GM18519 (cell line): ENCODE measurements at regions not wholly inside any gene's neighbourhood (a gene's known extent, or its start where the extent isn't known, plus 50 kb on each side); places are given as distances from the start of the nearest gene placed in this dataset.

Source experiments
- ATAC-seq: cut with Tn5 transposase; IDR thresholded peaks from one replicate; pipeline ENCODE4 v1.9.1; 2021; ENCODE audit warnings: mild to moderate bottlenecking, moderate library complexity; ENCODE audit not compliant: unreplicated experiment, low FRiP score

DNA sequence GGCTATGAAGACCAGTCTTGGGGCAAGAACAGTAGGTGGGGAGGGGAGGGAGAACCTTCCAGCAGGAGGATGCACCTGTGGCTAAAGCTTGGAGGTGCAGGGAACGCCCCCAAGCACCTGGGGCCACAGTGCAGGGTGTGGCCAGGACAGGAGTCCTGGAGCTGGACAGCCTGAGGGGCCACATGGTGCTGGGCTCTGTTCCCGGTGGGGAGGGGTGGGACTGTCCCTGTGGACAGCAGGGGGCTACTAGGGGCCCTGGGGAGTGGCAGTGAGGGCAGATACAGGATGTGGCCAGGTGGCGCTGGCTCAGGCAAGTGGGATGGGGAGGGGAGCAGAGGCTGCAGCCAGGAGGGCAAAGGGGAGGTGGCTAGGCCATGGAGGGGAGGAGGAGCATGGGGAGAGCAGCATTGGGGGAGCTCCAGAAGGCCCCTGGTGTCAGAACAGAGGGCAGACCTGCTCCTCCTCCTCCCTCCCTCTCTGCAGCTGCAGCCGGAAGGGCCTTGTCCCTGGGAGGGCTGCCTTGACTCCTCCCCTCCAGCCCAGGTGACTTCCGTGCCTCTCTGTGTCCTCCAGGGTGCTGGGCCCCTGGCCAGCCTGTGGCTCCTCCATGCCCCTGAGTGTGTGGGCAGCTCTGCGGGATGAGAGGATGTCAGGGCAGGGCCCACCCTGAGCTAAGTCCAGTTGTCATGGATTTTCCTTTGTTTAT, 68.4 kb upstream of the DLK1 start:
- ATAC-seq = no peak

DNA sequence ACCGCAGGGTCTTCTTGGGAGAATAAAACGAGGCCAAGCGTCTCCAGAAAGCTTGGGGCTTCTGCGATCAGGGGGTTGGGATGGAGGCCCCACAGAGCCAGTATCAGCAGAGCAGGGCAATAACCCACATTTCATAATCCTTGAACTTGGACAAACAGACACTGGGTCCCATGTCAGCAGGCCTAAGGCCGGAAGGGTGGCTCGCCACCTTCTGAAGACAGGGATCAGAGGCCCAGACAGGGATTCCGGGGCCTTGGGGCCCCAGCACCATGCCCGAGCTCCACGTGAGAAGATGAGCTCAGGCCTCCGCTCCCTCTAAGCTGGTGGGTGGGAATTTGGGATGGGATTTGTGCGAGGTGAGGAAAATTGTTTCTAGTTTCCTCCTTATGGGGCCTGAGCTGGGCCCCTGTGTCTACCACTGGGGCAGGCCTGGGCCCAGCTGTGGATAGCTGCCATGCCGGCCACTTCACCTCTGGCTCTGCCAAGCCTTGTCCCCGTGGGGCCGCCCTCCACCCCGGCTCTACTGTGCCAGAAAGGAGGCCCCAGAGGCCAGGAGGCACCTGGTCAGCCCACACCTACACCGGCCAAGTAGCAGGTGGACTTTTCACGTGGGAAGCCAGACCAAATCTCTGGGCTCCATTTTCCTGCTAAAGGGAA, 67.2 kb upstream of the DLK1 start:
- no peak for ATAC-seq

DNA sequence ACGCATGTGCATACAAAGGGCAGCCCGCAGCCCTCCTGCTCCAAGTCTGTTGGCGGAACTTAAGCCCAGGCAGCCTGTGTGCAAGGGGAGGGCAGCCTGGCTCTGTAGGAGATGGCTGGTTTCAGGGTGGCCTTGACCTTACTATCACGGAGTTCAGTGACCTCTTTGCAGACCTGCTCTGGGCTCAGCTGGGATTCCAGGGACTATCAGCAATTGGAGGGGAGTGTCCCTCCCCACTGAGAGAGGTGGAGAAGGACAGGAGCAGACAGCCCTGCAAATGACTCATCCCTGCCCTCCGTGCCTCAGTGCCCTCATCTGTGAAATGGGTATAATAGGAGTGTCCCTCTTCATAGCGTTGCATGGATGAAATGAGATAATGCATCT, 66.2 kb upstream of the DLK1 start:
- ATAC-seq = no peak

DNA sequence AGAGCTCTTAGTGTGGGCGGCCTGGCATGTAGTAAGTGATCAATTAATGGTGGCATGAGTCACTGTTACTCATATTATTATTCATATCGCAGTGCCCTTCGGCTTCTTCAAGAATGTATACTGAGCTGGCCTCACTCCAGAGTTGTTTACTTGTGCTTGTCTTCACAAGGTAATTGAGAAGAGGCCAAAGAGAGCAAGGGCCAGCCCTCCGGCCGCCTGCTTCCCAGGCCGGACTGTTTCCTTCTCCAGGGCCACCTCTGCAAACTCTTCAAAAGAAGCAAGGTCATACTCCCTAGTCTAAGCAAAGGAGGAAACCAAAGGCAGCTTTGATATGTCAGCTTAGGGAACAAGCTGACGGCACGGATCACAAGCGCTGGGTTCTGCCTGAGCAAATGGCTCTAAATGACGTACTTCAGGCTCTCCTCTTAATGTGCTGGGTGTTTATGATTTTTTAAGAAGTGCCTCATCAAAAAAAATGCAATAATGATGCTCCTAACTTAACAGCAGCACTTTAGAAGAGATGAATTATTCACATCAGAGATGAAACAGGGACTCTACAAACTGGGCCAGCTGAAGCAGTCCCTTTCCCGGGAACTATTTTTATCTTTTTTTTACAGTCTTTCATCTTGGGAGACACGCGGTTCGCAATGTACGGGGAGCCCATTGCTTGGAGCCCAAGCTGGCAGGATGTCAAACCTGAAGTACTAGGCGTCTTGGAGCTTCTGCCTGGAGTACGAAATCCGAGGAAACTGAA, 65.6 kb upstream of the DLK1 start:
- no peak for ATAC-seq

DNA sequence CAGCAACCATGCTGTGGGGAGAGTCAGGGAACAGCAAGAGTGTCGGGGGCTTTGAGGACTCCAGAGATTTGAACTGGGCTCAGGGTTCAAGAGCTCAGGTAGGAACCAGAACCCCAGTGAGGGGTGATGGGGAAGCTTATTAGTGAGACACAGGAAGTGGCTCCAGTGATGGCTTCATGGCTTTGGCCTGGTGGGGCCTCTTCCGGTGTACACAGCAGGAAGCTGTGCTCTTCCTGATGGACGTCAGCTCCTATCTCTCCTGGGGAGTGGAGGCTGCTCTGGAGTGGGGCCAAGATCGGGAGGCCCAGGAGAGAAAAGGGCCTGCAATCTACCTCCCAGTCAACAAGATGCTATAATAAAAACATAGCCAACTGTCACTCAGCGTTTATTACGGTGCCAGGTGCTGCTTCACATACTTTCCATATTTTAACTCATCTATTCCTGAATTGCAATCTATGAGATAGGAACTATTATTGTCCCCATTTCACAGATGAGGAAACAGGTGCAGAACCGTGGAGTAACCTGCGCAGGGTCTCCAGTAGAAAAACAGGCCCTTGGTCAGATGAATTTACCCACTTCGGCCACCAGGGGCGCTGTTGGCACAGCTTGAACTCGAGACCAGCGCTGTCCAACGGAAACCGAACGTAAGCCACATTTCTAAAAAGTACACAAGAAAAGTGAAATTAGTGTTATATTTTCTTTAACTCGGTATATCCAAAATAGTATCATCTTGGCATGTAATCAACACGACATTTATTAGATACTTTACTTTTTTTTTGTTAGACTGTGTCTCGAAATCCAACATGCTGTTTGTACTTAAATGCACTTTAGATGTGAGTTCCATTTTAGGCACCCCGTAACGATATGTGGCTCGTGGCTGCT, 63.6 kb upstream of the DLK1 start:
- ATAC-seq = no peak

DNA sequence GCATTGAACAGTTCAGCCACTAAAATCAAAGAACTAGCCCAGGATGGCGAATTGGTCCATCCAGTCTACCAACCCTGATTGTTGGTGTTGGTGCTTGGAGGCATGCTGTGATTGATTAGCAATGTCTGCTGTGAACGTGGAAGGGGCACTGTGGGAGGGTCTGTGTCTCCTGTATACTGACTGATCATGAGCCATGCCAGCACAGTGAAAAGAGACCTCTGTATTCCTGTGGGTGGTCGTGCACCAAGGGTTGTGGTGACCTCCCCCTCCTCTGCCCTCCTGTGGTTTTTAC, 63.0 kb upstream of the DLK1 start:
- ATAC-seq = no peak

DNA sequence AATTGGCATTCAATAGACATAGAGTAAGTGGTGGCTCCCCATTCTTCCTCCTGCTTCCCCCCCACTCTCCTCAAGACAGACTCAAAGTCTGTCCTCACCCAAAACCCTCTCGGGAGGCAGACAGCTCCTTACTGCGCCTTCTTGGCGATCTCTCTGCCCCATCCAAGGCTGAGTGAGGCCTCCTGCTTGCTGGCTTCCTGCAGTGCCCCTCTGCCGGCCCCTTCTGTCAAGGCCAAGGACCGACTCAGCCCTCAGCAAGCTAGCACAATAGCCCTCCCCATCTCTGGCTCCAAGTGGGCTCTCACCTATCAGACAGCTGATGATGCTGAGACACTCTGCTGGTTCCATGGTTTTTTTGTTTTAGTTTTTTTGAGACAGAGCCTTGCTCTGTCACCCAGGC, 62.5 kb upstream of the DLK1 start:
- ATAC-seq = no peak

DNA sequence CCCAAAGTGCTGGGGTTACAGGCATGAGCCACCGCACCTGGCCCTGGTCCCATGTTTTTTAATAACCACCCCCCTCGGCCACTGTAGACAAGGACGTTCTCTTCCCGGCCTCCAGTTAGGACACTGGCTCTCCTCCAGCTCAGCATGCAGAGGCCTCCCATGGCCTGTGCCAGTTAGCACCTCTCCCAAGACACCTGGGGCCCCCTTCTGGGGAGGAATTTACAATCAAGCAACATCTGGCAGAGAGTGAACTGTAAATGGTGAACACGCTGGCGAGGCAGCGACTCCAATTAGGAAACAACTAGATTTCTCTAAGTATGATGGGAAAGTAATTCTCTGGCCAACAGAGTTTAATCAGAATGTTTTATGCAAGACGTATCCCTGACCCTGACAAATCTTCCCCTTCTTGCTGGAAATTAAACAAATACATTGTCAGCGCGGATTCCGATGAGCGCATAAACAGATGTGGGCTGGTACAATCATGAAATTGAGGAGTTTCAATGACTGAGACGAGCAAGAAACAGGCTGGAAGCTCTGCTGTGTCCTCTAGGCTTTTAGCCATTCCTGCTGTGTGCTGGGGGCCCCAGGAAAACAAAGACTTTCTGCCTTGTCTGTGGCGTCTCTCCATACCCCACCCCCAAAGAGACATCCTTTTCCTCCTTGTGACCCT, 61.7 kb upstream of the DLK1 start:
- no peak for ATAC-seq

DNA sequence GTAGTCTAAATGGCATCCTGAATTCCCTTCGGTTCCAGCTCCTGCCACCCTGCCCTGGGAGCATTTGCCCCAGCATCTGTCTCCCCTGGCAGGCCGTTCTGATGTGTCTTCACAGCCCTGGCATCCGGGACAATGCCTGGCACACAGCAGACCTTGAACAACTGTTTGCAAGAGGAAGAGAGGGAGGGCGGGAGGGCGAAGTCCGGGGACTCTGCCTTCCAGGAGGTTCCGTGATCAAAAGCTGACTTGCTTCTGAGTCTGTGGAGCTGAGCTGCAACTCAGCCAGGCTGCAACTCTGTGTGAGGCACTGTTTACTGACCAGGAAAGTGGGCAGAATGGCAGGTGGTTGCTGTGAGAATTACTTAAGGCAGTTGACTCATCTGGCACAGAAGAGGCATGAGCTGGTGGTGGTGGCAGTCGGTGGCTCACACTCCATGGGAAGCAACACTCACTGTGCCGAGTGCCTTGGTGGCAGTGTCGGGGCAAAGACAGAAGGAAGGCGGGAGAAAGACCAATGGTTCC, 61.1 kb upstream of the DLK1 start:
- ATAC-seq = no peak

DNA sequence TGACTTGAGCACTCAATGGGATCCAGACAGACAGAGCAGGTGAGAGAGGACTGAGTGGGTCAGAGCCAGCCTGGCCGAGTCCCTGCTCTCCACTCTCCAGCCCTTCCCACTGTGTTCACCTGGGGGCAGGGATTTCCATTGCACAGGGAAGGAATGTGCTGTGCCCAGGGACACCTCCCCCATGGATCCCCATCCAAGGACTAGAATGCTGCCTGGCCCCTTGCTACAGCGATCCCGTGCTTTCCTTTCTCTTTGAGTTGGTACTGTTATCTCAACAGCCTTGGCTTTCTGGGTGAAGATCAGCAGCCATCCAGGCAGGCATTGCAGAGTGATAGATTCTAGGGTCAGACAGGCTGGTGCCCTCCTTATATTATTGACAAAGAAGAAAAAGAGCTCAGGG, 60.3 kb upstream of the DLK1 start:
- no peak for ATAC-seq

DNA sequence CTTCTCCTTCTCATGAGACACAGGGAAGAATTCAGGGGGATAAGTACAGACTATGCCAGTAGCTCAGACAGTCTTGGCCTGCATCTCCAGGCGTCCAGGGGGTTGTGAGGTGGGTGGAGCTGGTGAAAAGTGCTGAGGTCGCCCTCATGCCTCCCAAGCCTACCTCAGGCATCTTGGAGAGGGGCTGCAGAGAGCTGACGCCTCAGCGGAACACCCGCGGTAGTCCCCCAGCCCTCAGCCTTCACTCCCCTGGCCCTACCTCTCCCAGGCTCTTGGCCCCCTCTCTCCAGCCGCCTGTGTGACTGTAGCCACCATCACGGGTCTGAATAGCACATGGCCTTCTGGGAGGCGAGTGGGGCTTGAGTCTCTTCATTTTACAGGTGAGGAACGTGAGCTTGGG, 59.8 kb upstream of the DLK1 start:
- ATAC-seq = no peak

DNA sequence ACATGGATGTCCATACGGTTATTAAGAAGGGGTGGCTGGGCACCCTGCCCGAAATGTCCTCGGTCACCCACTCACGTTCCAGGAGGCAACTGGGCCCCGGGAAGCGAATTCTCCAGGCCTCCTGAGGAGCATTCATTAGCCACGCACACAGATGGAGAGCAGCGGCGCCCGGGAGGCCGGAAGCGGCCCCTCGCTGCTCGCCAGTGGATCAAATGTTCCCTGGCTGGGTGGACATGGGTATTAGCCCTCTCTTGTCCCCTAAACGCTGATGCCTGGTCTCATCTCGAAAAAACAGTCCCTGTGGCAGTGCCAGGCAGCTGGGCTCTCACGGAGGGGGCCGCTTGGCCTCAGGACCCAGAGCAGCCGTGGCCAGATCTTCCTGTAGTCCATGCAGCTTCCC, 59.0 kb upstream of the DLK1 start:
- ATAC-seq = no peak

DNA sequence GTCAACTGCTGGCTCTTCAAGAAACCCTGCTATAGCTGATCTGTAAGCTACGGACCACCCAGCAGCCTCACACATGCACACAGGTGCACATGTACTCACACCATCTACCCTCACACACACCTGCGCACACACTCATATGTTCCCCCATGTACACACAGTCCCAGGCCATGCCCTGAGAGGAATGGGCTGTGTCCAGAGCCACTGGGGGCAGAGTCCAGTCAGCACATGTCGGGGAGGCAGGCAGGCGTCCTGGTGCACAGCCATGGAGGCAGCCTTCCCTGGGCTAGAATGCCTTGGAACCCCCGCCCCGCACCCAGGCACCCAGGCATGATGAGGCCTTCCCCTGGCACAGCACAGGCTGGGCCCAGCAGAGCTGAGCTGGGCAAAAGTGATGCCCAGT, 58.3 kb upstream of the DLK1 start:
- no peak for ATAC-seq

DNA sequence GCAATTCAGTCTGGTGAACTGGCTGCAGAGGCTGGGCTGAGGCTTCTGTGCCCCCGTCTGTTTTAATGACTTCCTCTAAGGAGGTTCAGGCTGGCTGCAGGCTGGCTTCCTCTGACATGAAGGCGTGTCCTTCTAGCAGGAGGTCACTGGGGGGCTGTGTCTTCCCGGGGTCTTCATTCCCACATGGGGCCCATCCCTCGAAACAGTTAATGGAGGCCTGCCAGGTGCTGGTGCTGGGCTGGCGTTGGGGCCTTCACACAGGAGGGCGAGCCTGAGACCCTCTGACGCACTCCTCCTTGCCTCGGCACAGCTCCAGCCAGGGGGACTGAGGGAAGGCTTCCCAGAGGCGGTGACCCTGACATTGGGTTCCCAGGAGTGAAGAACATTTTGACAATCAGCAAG, 57.7 kb upstream of the DLK1 start:
- ATAC-seq = no peak

DNA sequence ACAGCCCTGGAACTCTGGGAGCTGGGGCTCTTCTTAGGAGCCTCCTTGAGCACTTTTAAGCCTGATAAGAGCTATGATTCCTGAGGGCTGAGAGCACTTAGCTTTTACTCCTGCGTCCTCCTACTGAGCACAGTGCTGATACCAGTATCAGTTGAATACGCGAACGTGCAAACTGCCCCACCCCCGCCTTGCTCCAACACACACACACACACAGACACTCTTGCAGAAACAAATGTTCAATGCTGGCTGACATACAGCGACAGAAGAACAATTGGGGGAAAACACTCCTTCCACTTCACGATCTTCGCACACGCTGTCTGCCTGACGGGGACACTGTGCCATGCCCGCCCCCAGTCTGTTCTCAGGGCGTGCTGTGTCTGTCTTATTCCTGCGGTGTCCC, 57.2 kb upstream of the DLK1 start:
- no peak for ATAC-seq

DNA sequence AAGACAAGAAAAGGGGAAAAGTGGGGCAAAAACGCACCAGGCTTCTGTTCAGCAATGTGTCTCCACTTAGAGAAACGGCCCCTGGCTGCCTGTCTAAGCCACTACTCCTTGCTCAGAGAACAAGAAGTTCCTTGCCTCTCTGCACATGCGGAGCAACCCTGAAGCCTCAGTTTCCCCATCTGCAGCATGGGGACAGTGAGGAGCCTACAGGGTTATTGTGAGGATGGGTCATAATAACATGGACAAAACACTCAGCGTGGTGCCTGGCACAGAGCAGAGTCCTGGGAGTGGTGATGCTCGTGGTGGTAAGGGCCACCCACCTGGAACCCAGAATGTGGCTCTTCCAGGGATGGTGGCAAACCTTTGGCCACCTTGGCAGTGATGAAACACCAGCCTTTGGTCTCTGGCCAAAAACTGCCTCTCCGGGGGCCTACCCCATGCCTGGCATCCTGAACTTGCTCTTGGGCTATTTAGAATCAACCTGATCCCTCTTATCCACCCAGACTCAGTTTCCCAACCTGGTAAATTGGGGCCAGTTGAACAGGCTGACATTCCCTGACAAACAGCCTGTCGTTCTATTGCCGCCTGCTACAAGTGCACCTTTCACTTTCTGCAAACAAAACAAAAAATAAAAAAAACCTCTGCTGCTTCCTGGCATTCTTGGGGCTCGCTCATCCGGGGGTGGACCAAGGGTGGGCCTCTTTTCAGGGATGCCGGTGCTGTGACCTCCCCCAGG, 56.5 kb upstream of the DLK1 start:
- ATAC-seq = no peak

DNA sequence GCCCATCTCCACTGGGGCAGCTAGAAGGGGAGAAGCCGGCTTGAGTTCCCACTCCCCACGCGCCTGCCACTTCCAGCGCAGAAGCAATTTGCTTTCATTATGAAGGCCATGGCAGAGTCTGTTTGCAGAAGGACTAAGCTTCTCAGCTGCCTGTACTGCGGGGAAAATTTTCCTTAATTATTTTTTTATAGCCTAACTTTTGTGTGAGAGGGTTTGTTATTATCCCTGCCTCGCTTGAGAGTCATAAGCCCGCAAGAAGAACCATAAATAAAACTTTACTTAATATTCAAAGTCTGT, 56.0 kb upstream of the DLK1 start:
- no peak for ATAC-seq

DNA sequence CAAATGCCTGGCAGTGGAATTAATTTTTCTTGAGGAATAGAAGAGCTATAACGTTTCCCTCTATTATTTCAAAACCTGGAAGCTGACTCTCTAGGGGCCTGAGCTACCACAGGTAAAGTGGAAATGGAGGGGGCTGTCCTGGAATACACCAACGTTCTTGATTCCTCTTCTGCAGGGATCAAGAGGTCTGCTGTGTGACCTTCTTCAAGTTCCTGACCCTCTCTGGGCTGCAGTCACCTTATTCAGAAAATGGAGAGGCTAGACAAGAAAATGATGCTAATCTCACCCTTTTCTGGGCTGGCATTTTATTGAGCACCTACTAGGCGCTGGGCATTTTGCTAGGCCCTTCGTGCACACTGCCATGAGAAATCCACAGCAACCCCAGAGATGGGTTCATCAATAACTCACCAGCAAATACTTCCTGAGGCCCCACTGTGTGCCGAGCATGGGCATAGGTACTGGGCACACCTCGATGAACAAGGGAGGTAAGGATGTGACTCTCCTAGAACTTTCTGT, 55.2 kb upstream of the DLK1 start:
- no peak for ATAC-seq

DNA sequence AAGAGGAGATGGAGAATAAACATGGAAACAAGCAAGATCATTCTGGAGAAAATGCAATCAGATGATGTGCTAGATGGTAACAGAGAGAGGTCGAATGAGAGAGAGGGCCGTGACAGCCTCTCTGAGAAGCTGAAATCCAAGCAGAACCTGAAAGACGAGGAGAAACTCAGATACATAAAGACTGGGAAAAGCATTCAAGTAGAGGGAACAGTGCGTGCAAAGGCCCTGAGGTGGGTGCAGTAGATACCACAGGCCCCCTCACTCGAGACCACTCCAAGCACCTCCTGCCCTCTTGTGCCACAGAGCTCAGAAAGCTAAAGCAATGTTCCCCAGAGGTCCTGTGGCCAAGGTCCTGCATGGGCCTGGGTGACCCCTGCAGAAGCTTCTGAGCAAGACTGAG, 54.8 kb upstream of the DLK1 start:
- ATAC-seq = no peak
